H1 (cell line): ENCODE measurements at regions not wholly inside any gene's neighbourhood (a gene's known extent, or its start where the extent isn't known, plus 50 kb on each side); places are given as distances from the start of the nearest gene placed in this dataset.

Experiments used
- CTCF ChIA-PET: fragments of 300-600 bp; sonication (Branson Sonifier 250); formaldehyde crosslinking; loops from one replicate; lab custom pipeline; 2021; ENCODE audit not compliant: partially characterized antibody; lab: Charles Lee
- POLR2A ChIA-PET: fragments of 300-600 bp; sonication (Branson Sonifier 250); formaldehyde crosslinking; loops from one replicate; lab custom pipeline; 2021; ENCODE audit warnings: inconsistent platforms; ENCODE audit not compliant: partially characterized antibody; lab: Charles Lee
- DNase-seq, 2 experiments: peaks; one replicate each; pipeline versions ENCODE4 v3.0.0 to v3.0.0-alpha.2; 2010 to 2022; ENCODE audit warnings: low spot score in 2 of 2, low read depth in 1 of 2, mixed read lengths in 1 of 2
- FAIRE-seq: peaks from 2 replicates; lab custom pipeline; 2011; peaks lifted over from hg19 to GRCh38; lab: Jason Lieb, UNC
- H2AFZ ChIP-seq: 2 replicates; pipeline ENCODE4 v1.8.1; 2012; ENCODE audit warnings: low read length, inconsistent platforms
- H2AK5ac ChIP-seq: 2 replicates; pipeline ENCODE4 v1.6.1; 2013; ENCODE audit warnings: low read depth, low read length
- H2BK120ac ChIP-seq: replicated peaks from 2 replicates; pipeline ENCODE3; 2013; ENCODE audit warnings: low read depth, low read length, inconsistent platforms
- H2BK12ac ChIP-seq: 2 replicates; pipeline ENCODE4 v1.6.1; 2013; ENCODE audit warnings: low read depth, low read length
- H2BK15ac ChIP-seq: 2 replicates; pipeline ENCODE4 v1.6.1; 2013; ENCODE audit warnings: low read length
- H2BK20ac ChIP-seq: 2 replicates; pipeline ENCODE4 v1.6.1; 2013; ENCODE audit warnings: low read length
- H2BK5ac ChIP-seq: 2 replicates; pipeline ENCODE4 v1.6.1; 2013; ENCODE audit warnings: low read depth, low read length
- H3K14ac ChIP-seq: 2 replicates; pipeline ENCODE4 v1.6.1; 2013; ENCODE audit warnings: inconsistent platforms; ENCODE audit not compliant: insufficient read length
- H3K18ac ChIP-seq: 2 replicates; pipeline ENCODE4 v1.6.1; 2013; ENCODE audit warnings: low read length; ENCODE audit errors: extremely low read depth
- H3K23ac ChIP-seq: 2 replicates; pipeline ENCODE4 v1.6.1; 2013; ENCODE audit warnings: inconsistent platforms; ENCODE audit not compliant: insufficient read length
- H3K23me2 ChIP-seq: 2 replicates; pipeline ENCODE4 v1.6.1; 2013; ENCODE audit warnings: low read depth, low read length
- H3K27ac ChIP-seq: 2 replicates; pipeline ENCODE4 v1.6.1; 2011; ENCODE audit warnings: low read depth, low read length, inconsistent platforms
- H3K27me3 ChIP-seq, 4 experiments: replicated peaks in 1 of 4; 1 replicate in 1 of 4; 2 replicates in 3 of 4; pipeline versions ENCODE4 v1.6.1 to v1.8.1; 2011 to 2013; ENCODE audit warnings: low read length in 3 of 4, mild to moderate bottlenecking in 3 of 4, inconsistent platforms in 2 of 4, mixed read lengths in 2 of 4, moderate library complexity in 1 of 4; ENCODE audit not compliant: control insufficient read depth in 3 of 4, insufficient read depth in 3 of 4; ENCODE audit errors: extremely low read depth in 1 of 4
- H3K36me3 ChIP-seq, 4 experiments: 2 replicates each; pipeline versions ENCODE4 v1.6.1 to v1.8.1; 2011 to 2013; ENCODE audit warnings: mild to moderate bottlenecking in 4 of 4, low read length in 3 of 4, moderate library complexity in 2 of 4, control low read depth in 1 of 4, inconsistent platforms in 1 of 4; ENCODE audit not compliant: insufficient read depth in 4 of 4, control insufficient read depth in 2 of 4
- H3K4ac ChIP-seq: replicated peaks from 2 replicates; pipeline ENCODE3; 2013; ENCODE audit warnings: low read length, low read depth, mixed read lengths, inconsistent platforms; ENCODE audit not compliant: insufficient read length
- H3K4me1 ChIP-seq, 4 experiments: replicated peaks in 1 of 4; 1 replicate in 1 of 4; 2 replicates in 3 of 4; pipeline versions ENCODE4 v1.6.1 to v1.8.1; 2011 to 2013; ENCODE audit warnings: low read length in 3 of 4, inconsistent platforms in 2 of 4, mixed read lengths in 1 of 4; ENCODE audit not compliant: insufficient read depth in 4 of 4, control insufficient read depth in 3 of 4
- H3K4me2 ChIP-seq, 2 experiments: 2 replicates each; pipeline versions ENCODE4 v1.6.1 to v1.8.1; 2011 to 2013; ENCODE audit warnings: low read depth in 2 of 2, low read length in 2 of 2, control low read depth in 1 of 2, inconsistent platforms in 1 of 2, mild to moderate bottlenecking in 1 of 2; ENCODE audit not compliant: insufficient read depth in 1 of 2
- H3K4me3 ChIP-seq, 4 experiments: fragments of 200-600, 300-600 bp in 1 of 4; sonication (generic), shearing (Covaris generic), sonication (Bioruptor Twin) in 1 of 4; 2 replicates each; pipeline versions ENCODE4 v1.5.1 to v1.8.1; 2011 to 2016; ENCODE audit warnings: low read length in 4 of 4, low read depth in 3 of 4, control low read depth in 2 of 4, inconsistent platforms in 2 of 4, mild to moderate bottlenecking in 2 of 4, mixed read lengths in 1 of 4, moderate library complexity in 1 of 4; ENCODE audit not compliant: insufficient read depth in 2 of 4; ENCODE audit errors: extremely low read depth in 1 of 4
- H3K56ac ChIP-seq: replicated peaks from 2 replicates; pipeline ENCODE3; 2013; ENCODE audit warnings: low read depth, mild to moderate bottlenecking, mixed read lengths, low read length, inconsistent platforms; ENCODE audit not compliant: insufficient read length
- H3K79me1 ChIP-seq: 2 replicates; pipeline ENCODE4 v1.6.1; 2013; ENCODE audit warnings: low read depth, low read length, control low read depth
- H3K79me2 ChIP-seq, 2 experiments: 2 replicates each; pipeline versions ENCODE4 v1.6.1 to v1.8.1; 2012 to 2013; ENCODE audit warnings: low read length in 2 of 2, mild to moderate bottlenecking in 2 of 2, inconsistent platforms in 1 of 2; ENCODE audit not compliant: insufficient read depth in 2 of 2, control insufficient read depth in 1 of 2
- H3K9ac ChIP-seq, 4 experiments: replicated peaks in 1 of 4; 1 replicate in 1 of 4; 2 replicates in 3 of 4; pipeline versions ENCODE4 v1.6.1 to v1.8.1; 2011 to 2013; ENCODE audit warnings: low read depth in 3 of 4, low read length in 3 of 4, control low read depth in 2 of 4, mild to moderate bottlenecking in 2 of 4, moderate library complexity in 2 of 4, inconsistent platforms in 1 of 4; ENCODE audit errors: extremely low read depth in 1 of 4
- H3K9me3 ChIP-seq, 2 experiments: 2 replicates each; pipeline versions ENCODE4 v1.6.1 to v1.8.1; 2012 to 2013; ENCODE audit warnings: mild to moderate bottlenecking in 2 of 2, moderate library complexity in 2 of 2, control low read depth in 1 of 2, inconsistent platforms in 1 of 2, low read depth in 1 of 2, low read length in 1 of 2, mixed read lengths in 1 of 2; ENCODE audit not compliant: insufficient read depth in 2 of 2
- H4K20me1 ChIP-seq, 2 experiments: replicated peaks in 1 of 2; 2 replicates each; pipeline versions ENCODE3 to v1.8.1; 2011 to 2013; ENCODE audit warnings: inconsistent platforms in 2 of 2, low read length in 2 of 2, mild to moderate bottlenecking in 1 of 2; ENCODE audit not compliant: insufficient read depth in 2 of 2, control insufficient read depth in 1 of 2
- H4K5ac ChIP-seq: 2 replicates; pipeline ENCODE4 v1.6.1; 2013; ENCODE audit warnings: low read length, low read depth, mixed read lengths, inconsistent platforms; ENCODE audit not compliant: insufficient read length
- H4K8ac ChIP-seq: 2 replicates; pipeline ENCODE4 v1.8.0; 2013; ENCODE audit warnings: mild to moderate bottlenecking, moderate library complexity, low read length, inconsistent platforms; ENCODE audit not compliant: insufficient read depth; ENCODE audit errors: extremely low read depth
- H4K91ac ChIP-seq: replicated peaks from 2 replicates; pipeline ENCODE3; 2013; ENCODE audit warnings: low read length, mixed read lengths, inconsistent platforms; ENCODE audit not compliant: insufficient read length
- ASH2L ChIP-seq: fragments of 200-600, 300-600 bp; sonication (generic); IDR thresholded peaks from one replicate; pipeline ENCODE4 v1.7.1; 2017; ENCODE audit warnings: low read length
- BACH1 ChIP-seq: IDR thresholded peaks from 2 replicates; pipeline ENCODE4 v1.6.1; 2012; ENCODE audit warnings: low read length, improper control_type of control experiment
- CBX8 ChIP-seq: fragments of 300-800, 300-1000 bp; sonication (generic); IDR thresholded peaks from 2 replicates; pipeline ENCODE4 v1.7.1; 2016; ENCODE audit warnings: low read depth, low read length, borderline replicate concordance
- NANOG ChIP-seq: IDR thresholded peaks from 2 replicates; pipeline ENCODE4 v1.6.1; 2011; ENCODE audit warnings: low read length, low read depth, mild to moderate bottlenecking, inconsistent platforms; ENCODE audit not compliant: insufficient read depth, poor library complexity, severe bottlenecking
- NRF1 ChIP-seq: IDR thresholded peaks from 2 replicates; pipeline ENCODE4 v1.6.1; 2011; ENCODE audit warnings: mild to moderate bottlenecking, low read depth, low read length, improper control_type of control experiment
- PHF8 ChIP-seq: fragments of 200-600 bp; sonication (generic); conservative IDR thresholded peaks from 2 replicates; pipeline ENCODE4 v1.7.1; 2012; ENCODE audit warnings: low read depth, mild to moderate bottlenecking, inconsistent platforms, low read length, moderate library complexity
- RAD21 ChIP-seq, 2 experiments: IDR thresholded peaks in 1 of 2; conservative IDR thresholded peaks in 1 of 2; 2 replicates each; pipeline ENCODE4 v1.6.1; 2011; ENCODE audit warnings: low read depth in 2 of 2, low read length in 2 of 2, improper control_type of control experiment in 1 of 2, inconsistent platforms in 1 of 2, mild to moderate bottlenecking in 1 of 2, moderate library complexity in 1 of 2
- RBBP5 ChIP-seq: IDR thresholded peaks from 2 replicates; pipeline ENCODE4 v1.7.1; 2012; ENCODE audit warnings: low read depth, mild to moderate bottlenecking, inconsistent platforms, low read length, moderate library complexity, borderline replicate concordance
- WGBS, 2 experiments: shearing (Covaris generic) in 1 of 2; methylation state at CpG; one replicate each; pipeline versions ENCODE4 v1.1.6 to v1.1.7; 2013 to 2015; ENCODE audit warnings: low lambda C conversion rate in 2 of 2, mixed read lengths in 2 of 2, inconsistent platforms in 1 of 2, low coverage in 1 of 2, missing lambda C conversion rate in 1 of 2; ENCODE audit not compliant: insufficient replicate concordance in 2 of 2, insufficient coverage in 1 of 2, insufficient read length in 1 of 2; ENCODE audit errors: extremely low coverage in 1 of 2, missing lambda C conversion rate in 1 of 2; 5-methylcytosine and 5-hydroxymethylcytosine counted together
- TF ChIP-seq, protein P1 (sequence below), 3 experiments: IDR thresholded peaks; 1 replicate in 2 of 3; 2 replicates in 1 of 3; pipeline versions ENCODE4 v1.5.1 to v1.6.1; 2011; ENCODE audit warnings: low read length in 3 of 3, mild to moderate bottlenecking in 3 of 3, inconsistent platforms in 2 of 3, low read depth in 1 of 3, moderate library complexity in 1 of 3; ENCODE audit not compliant: insufficient read depth in 1 of 3; ENCODE audit errors: control extremely low read depth in 1 of 3

GRCh38 chr20:24291014-24291413, 178.4 kb upstream of the SYNDIG1 start:
- WGBS, 2 experiments = 85% methylated on average over 3 of the region's 3 CpGs; no CpG with 5 or more reads in 1 of the 2 experiments
- H3K23me2 ChIP-seq = no peaks in the 10 kb centered on the region
- H2BK12ac ChIP-seq = no peak overlapping the region
- H3K4ac ChIP-seq = no peak overlapping the region
- TF ChIP-seq BACH1 (no peak), CBX8 (no peak), ASH2L (no peak), RBBP5 (no peak), NRF1 (no peak), PHF8 (no peak), NANOG (no peak), RAD21 (IDR thresholded peaks at IDR 0.05 in 1 of 2, conservative IDR thresholded peaks at IDR 0.05 in 1 of 2; ENCODE audit: low read depth in 2 of 2, low read length in 2 of 2) (peak; percentile 46 to 47)
- TF ChIP-seq, protein P1, sequence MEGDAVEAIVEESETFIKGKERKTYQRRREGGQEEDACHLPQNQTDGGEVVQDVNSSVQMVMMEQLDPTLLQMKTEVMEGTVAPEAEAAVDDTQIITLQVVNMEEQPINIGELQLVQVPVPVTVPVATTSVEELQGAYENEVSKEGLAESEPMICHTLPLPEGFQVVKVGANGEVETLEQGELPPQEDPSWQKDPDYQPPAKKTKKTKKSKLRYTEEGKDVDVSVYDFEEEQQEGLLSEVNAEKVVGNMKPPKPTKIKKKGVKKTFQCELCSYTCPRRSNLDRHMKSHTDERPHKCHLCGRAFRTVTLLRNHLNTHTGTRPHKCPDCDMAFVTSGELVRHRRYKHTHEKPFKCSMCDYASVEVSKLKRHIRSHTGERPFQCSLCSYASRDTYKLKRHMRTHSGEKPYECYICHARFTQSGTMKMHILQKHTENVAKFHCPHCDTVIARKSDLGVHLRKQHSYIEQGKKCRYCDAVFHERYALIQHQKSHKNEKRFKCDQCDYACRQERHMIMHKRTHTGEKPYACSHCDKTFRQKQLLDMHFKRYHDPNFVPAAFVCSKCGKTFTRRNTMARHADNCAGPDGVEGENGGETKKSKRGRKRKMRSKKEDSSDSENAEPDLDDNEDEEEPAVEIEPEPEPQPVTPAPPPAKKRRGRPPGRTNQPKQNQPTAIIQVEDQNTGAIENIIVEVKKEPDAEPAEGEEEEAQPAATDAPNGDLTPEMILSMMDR (IDR thresholded peaks at IDR 0.05; ENCODE audit: control extremely low read depth in 1 of 3, insufficient read depth in 1 of 3, low read depth in 1 of 3, low read length in 3 of 3) = peak in 2 of 3 experiments; percentile 16; a peak in 2 of 4 replicates
- H3K4me2 ChIP-seq = no peak overlapping the region
- no peak overlapping the region for H2AFZ ChIP-seq
- no peaks in the 10 kb centered on the region for H4K20me1 ChIP-seq
- no peak overlapping the region for H3K9ac ChIP-seq
- H3K36me3 ChIP-seq = no peaks in the 10 kb centered on the region
- no peaks in the 10 kb centered on the region for H3K79me2 ChIP-seq
- H3K4me1 ChIP-seq = no peaks in the 10 kb centered on the region
- no peaks in the 10 kb centered on the region for H3K9me3 ChIP-seq
- no peak overlapping the region for H3K18ac ChIP-seq
- H2BK15ac ChIP-seq = no peak overlapping the region
- no peaks in the 10 kb centered on the region for H3K27me3 ChIP-seq
- H3K56ac ChIP-seq = no peak overlapping the region
- no peak overlapping the region for H4K91ac ChIP-seq
- ChIA-PET POLR2A (no interaction called here), CTCF (interaction anchor here (0.6 to 2.3 kb wide), 5 partner anchors 12 to 585 kb away, joined by 3 to 10 read pairs (median 4); no protein-coding TSS in a partner anchor)
- FAIRE-seq (no peak), DNase-seq (no peak)
- no peak overlapping the region for H2BK120ac ChIP-seq
- no peak overlapping the region for H4K8ac ChIP-seq
- H3K14ac ChIP-seq = no peak overlapping the region
- no peak overlapping the region for H2AK5ac ChIP-seq
- H3K79me1 ChIP-seq = no peaks in the 10 kb centered on the region
- no peak overlapping the region for H2BK5ac ChIP-seq
- no peak overlapping the region for H3K27ac ChIP-seq
- H3K23ac ChIP-seq = no peak overlapping the region
- H3K4me3 ChIP-seq = no peak overlapping the region
- no peak overlapping the region for H4K5ac ChIP-seq
- H2BK20ac ChIP-seq = no peak overlapping the region
